ENCODE measurements at regions not wholly inside any gene's neighbourhood (a gene's known extent, or its start where the extent isn't known, plus 50 kb on each side); places are given as distances from the start of the nearest gene placed in this dataset.
"Not testable (repeated sequence)": the region's sequence is repeated elsewhere in the genome, so short reads cannot be mapped to it uniquely, and the experiment has no call there.

GRCh38 chr7:131154380-131154779 lies 173.3 kb upstream of the MKLN1 start:
- DNase-seq: no peak

GRCh38 chr7:131157530-131158243 lies 170.0 kb upstream of the MKLN1 start:
- no peak for DNase-seq

GRCh38 chr7:131158244-131158636 lies 169.4 kb upstream of the MKLN1 start:
- not testable (repeated sequence) for DNase-seq

- no peak for DNase-seq
These were observed 167.7 kb upstream of the MKLN1 start for GRCh38 chr7:131159961-131160361.

GRCh38 chr7:131161103-131161502 lies 166.6 kb upstream of the MKLN1 start:
- no peak for DNase-seq

GRCh38 chr7:131164025-131164925 lies 163.4 kb upstream of the MKLN1 start:
- no peak for DNase-seq

- DNase-seq: no peak
These were observed 161.6 kb upstream of the MKLN1 start for GRCh38 chr7:131166066-131166465.

GRCh38 chr7:131170440-131171271 lies 157.0 kb upstream of the MKLN1 start:
- no peak for DNase-seq

- no peak for DNase-seq
These were observed 154.4 kb upstream of the MKLN1 start for GRCh38 chr7:131173145-131173890.

- no peak for DNase-seq
These were observed 153.3 kb upstream of the MKLN1 start for GRCh38 chr7:131174391-131174790.

- DNase-seq: no peak
These were observed 152.8 kb upstream of the MKLN1 start for GRCh38 chr7:131174855-131175254.

GRCh38 chr7:131182446-131183058 lies 145.1 kb upstream of the MKLN1 start:
- DNase-seq: no peak

- DNase-seq: no peak
These were observed 144.6 kb upstream of the MKLN1 start for GRCh38 chr7:131183072-131183471.

GRCh38 chr7:131183611-131184119 lies 144.0 kb upstream of the MKLN1 start:
- no peak for DNase-seq

GRCh38 chr7:131186816-131187215 lies 140.9 kb upstream of the MKLN1 start:
- no peak for DNase-seq

- peak; percentile 95 for DNase-seq
These were observed 139.0 kb upstream of the MKLN1 start for GRCh38 chr7:131188367-131189339.

GRCh38 chr7:131189488-131189887 lies 138.2 kb upstream of the MKLN1 start:
- no peak for DNase-seq

- no peak for DNase-seq
These were observed 137.5 kb upstream of the MKLN1 start for GRCh38 chr7:131190146-131190545.

GRCh38 chr7:131190581-131190980 lies 137.1 kb upstream of the MKLN1 start:
- no peak for DNase-seq

- DNase-seq: peak; percentile 23
These were observed 133.4 kb upstream of the MKLN1 start for GRCh38 chr7:131194070-131194865.
